SK-N-MC (cell line): ENCODE measurements at regions not wholly inside any gene's neighbourhood (a gene's known extent, or its start where the extent isn't known, plus 50 kb on each side); places are given as distances from the start of the nearest gene placed in this dataset.
"Not testable (repeated sequence)": the region's sequence is repeated elsewhere in the genome, so short reads cannot be mapped to it uniquely, and the experiment has no call there.

ENCODE experiments used
- DNase-seq: peaks from one replicate; pipeline ENCODE4 v3.0.0-alpha.2; 2011; ENCODE audit warnings: low read depth, low spot score
- H3K27ac ChIP-seq: fragments of 200-600 bp; sonication (generic); 2 replicates; pipeline ENCODE4 v1.5.1; 2016; ENCODE audit warnings: mixed run types
- H3K36me3 ChIP-seq: fragments of 200-600 bp; sonication (generic); 2 replicates; pipeline ENCODE4 v1.6.1; 2017; ENCODE audit warnings: antibody characterized with exemption, low read length, mixed read lengths; ENCODE audit not compliant: insufficient read depth
- H3K4me3 ChIP-seq: fragments of 200-600 bp; sonication (generic); 2 replicates; pipeline ENCODE4 v1.5.1; 2016
- H3K9ac ChIP-seq: fragments of 200-600 bp; sonication (generic); 2 replicates; pipeline ENCODE4 v1.8.0; 2017; ENCODE audit warnings: mixed run types, mixed read lengths; ENCODE audit not compliant: insufficient read length
- H3K9me3 ChIP-seq: fragments of 200-600 bp; sonication (generic); 2 replicates; pipeline ENCODE4 v1.6.1; 2017; ENCODE audit warnings: low read depth, mild to moderate bottlenecking, antibody characterized with exemption, low read length, moderate library complexity, mixed read lengths
- EZH2 ChIP-seq: fragments of 200-600 bp; sonication (generic); IDR thresholded peaks from one replicate; pipeline ENCODE4 v1.6.1; 2017; ENCODE audit warnings: antibody characterized with exemption
- FOXP2 ChIP-seq: optimal IDR thresholded peaks from 2 replicates; pipeline ENCODE3; 2011; ENCODE audit warnings: mild to moderate bottlenecking, moderate library complexity; ENCODE audit not compliant: insufficient read depth; ENCODE audit errors: extremely low read length, control extremely low read depth
- POLR2AphosphoS5 ChIP-seq: IDR thresholded peaks from 2 replicates; pipeline ENCODE4 v1.6.1; 2012; ENCODE audit warnings: mild to moderate bottlenecking, low read depth, low read length, borderline replicate concordance

DNA sequence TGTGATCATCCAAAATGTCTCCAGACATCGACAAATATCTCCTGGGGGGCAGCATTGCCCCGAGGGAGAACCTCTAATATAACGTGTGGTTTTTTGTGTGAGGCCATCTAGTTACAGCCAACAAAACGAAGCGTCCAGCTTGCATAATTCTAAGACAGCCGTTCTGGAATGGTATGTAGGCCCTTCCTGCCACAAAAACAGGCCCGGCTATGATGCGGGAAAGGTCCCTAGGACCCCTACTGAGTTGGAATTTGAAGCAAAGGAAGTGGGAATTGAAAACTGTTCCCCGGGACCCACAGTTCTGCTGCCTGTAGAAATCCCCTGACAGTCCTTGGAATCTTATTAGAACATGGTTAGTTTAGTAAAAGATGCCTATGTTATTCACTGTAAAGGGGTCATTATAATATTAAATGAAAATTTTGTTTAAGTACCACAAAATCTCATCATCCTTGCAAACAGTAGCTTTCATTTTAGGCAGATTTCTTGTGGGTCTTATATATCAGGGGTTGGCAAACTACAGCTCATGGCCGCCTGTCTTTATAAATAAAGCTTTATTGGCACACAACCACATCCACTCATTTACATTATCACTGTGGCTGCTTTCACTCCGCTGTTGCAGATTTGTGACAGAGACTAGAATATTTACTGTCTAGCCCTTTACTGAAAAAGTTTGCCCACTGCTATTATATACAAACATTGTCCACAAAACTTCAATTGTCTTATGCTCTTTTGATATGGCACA is 70.7 kb downstream of the MSX2 start:
- peak overlapping the region; percentile 98 for H3K27ac ChIP-seq
- no peaks in the 10 kb centered on the region for H3K36me3 ChIP-seq
- no peaks in the 10 kb centered on the region for H3K9me3 ChIP-seq
- H3K9ac ChIP-seq, result peak overlapping the region; percentile 64
- H3K4me3 ChIP-seq, result peak overlapping the region; percentile 72
- no peak for DNase-seq
- TF ChIP-seq POLR2AphosphoS5 (no peak), EZH2 (no peak), FOXP2 (no peak)

DNA sequence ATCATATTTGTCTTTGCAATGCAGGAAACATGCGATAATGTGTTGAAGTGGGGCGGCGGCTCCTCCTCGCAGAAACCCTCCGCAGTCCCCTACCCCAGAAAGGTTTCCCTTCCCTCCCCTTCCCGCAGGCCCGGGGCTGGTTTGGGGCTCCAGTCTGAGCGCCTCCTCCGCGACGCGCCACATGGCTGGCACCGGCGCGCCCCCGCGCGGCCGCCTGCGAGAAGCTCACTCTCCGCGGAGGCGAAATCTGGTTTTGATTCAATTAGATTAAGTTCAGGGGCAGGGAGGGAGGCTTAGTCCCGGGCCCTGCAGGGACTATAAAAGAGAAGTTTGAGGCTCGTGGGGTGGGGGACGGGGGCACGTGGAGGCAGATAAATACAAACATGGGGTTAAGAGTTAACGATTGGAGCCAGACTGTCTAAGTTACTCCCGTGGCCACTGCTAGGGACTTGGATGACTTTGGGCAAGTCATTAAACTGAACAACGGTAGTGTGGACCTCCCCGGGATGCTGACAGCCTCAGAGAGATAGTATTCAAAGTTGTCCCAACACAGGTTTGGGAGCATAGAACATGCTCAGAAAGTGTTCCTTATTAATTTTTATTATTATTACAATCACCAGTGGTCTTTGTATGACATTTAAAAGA is 69.4 kb downstream of the MSX2 start:
- peak overlapping the region; percentile 66 for H3K4me3 ChIP-seq
- DNase-seq, result no peak
- H3K9ac ChIP-seq, result peak overlapping the region; percentile 24
- no peaks in the 10 kb centered on the region for H3K9me3 ChIP-seq
- peak overlapping the region; percentile 98 for H3K27ac ChIP-seq
- no peak for TF ChIP-seq FOXP2
- TF ChIP-seq POLR2AphosphoS5, result no peak
- no peak for TF ChIP-seq EZH2
- no peaks in the 10 kb centered on the region for H3K36me3 ChIP-seq

DNA sequence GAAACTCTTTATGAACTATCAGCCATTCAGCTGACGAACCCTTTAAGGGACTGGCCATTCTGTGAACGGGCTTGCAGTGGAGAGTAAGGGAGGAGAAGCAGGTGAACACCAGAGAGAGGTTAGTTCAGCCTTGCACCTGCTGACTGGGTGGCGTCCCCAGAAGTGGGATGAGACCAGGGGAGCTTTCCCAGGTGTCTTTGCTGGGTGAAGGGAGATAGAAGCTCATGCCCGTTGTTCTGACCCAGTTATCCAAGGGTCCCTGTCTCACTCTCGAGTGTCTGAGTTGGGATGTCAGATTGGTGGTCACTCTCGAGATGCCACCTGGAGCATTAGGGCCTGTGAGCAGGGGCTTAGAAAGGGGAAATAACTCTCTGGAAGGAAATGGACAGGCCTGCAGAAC is 68.7 kb downstream of the MSX2 start:
- H3K4me3 ChIP-seq, result peak overlapping the region; percentile 66; the same call in 1 of the 2 replicates
- no peak for DNase-seq
- H3K9ac ChIP-seq, result peak overlapping the region; percentile 29
- no peaks in the 10 kb centered on the region for H3K9me3 ChIP-seq
- TF ChIP-seq EZH2 (no peak), POLR2AphosphoS5 (no peak)
- no peak overlapping the region for H3K27ac ChIP-seq
- H3K36me3 ChIP-seq, result no peaks in the 10 kb centered on the region

DNA sequence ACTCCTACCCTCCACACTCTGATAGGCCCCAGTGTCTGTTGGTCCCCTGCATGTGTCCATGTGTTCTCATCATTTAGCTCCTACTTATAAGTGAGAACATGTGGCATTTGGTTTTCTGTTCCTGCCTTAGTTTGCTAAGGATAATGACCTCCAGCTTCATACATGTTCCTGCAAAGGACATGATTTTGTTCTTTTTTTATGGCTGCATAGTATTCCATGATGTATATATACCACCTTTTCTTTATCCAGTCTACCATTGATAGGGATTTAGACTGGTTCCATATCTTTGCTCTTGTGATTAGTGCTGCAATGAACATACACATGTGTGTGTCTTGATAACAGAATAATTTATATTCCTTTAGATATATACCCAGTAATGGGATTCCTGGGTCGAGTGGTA is 67.9 kb downstream of the MSX2 start:
- not testable (repeated sequence) for DNase-seq, H3K9me3 ChIP-seq, H3K4me3 ChIP-seq, H3K36me3 ChIP-seq, H3K9ac ChIP-seq, H3K27ac ChIP-seq

GRCh38 chr5:174790906-174791305 is 66.5 kb downstream of the MSX2 start:
- H3K9ac ChIP-seq, result no peak overlapping the region
- no peak overlapping the region for H3K4me3 ChIP-seq
- DNase-seq, result no peak
- H3K36me3 ChIP-seq, result no peaks in the 10 kb centered on the region
- H3K9me3 ChIP-seq, result no peaks in the 10 kb centered on the region
- H3K27ac ChIP-seq, result peak overlapping the region; percentile 32; the same call in 1 of the 2 replicates
- TF ChIP-seq EZH2 (no peak), FOXP2 (no peak)

GRCh38 chr5:174789596-174789995 is 65.2 kb downstream of the MSX2 start:
- Histone ChIP-seq H3K9ac (no peak overlapping the region), H3K4me3 (no peak overlapping the region), H3K9me3 (no peaks in the 10 kb centered on the region), H3K36me3 (no peaks in the 10 kb centered on the region), H3K27ac (no peak overlapping the region)
- DNase-seq, result no peak
- TF ChIP-seq POLR2AphosphoS5 (no peak), FOXP2 (no peak), EZH2 (no peak)

DNA sequence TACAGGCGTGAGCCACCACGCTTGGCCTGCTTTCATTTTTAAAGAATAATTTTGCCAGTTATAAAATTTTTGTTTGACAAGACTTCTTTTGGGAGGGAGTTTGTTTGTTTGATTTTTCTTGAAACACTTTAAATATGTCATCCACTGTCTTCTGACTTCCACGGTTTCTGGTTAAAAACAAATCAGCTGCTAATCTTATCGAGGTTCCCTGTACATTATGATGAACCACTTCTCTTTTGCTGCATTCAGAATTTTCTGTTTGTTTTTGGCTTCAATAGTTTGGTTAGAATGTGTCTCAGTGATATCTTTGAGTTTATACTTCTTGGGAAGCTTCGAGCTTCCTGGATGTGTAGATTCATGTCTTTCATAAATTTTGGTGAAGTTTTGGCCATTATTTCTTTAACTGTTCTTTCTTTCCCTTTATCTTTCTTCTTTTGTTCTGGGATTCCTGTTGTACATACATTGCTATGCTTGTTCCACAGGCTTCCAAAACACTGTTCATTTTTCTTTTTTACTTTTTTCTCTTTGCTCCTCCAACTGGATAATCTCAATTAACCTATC is 60.8 kb downstream of the MSX2 start:
- H3K9me3 ChIP-seq, result no peaks in the 10 kb centered on the region
- H3K36me3 ChIP-seq, result no peaks in the 10 kb centered on the region
- H3K9ac ChIP-seq, result no peak overlapping the region
- no peak overlapping the region for H3K27ac ChIP-seq
- no peak for DNase-seq
- H3K4me3 ChIP-seq, result no peak overlapping the region
- TF ChIP-seq POLR2AphosphoS5, result no peak
